ENCODE measurements at regions not wholly inside any gene's neighbourhood (a gene's known extent, or its start where the extent isn't known, plus 50 kb on each side); places are given as distances from the start of the nearest gene placed in this dataset.

GRCh38 chr2:156909983-156910382 lies 347.5 kb upstream of the GALNT5 start:
- intact Hi-C loops (cut with micrococcal nuclease), result no loop called here
- TF ChIP-seq CTCF (IDR thresholded peaks at IDR 0.05) (no peak), EZH2 (IDR thresholded peaks at IDR 0.05; ENCODE audit: borderline replicate concordance, insufficient read depth, low read depth, low read length, poor library complexity, severe bottlenecking) (no peak)
- H3K36me3 ChIP-seq (replicated peaks in 1 of 2; ENCODE audit: control extremely low read depth in 1 of 2, control insufficient read depth in 1 of 2, extremely low read depth in 1 of 2, insufficient read depth in 2 of 2, low read length in 1 of 2), result no peaks in the 10 kb centered on the region
- no peak overlapping the region for H2AFZ ChIP-seq (ENCODE audit: insufficient read depth, low read depth, low read length, poor library complexity, severe bottlenecking)
- no peaks in the 10 kb centered on the region for H3K27me3 Mint-ChIP-seq
- 90% methylated on average over 2 of the region's 5 CpGs for WGBS (ENCODE audit: insufficient coverage)
- H3K9me3 Mint-ChIP-seq (ENCODE audit: insufficient read depth), result no peaks in the 10 kb centered on the region
- DNase-seq, result no peak
- ChIA-PET CTCF (no interaction called here), POLR2A (no interaction called here)
- no peak overlapping the region for H3K27ac ChIP-seq (ENCODE audit: low read length in 2 of 2)
- ATAC-seq (ENCODE audit: low read depth), result no peak
- no peaks in the 10 kb centered on the region for H3K9me3 ChIP-seq (ENCODE audit: control extremely low read depth in 1 of 3, control insufficient read depth in 2 of 3, insufficient read depth in 1 of 3, low read length in 2 of 3)
- no peaks in the 10 kb centered on the region for H4K20me1 ChIP-seq (ENCODE audit: control insufficient read depth, insufficient read depth, low read length, poor library complexity, severe bottlenecking)
- no peaks in the 10 kb centered on the region for H3K4me1 Mint-ChIP-seq
- no peak overlapping the region for H3K27ac Mint-ChIP-seq
- H3K4me1 ChIP-seq (ENCODE audit: control insufficient read depth in 2 of 2, insufficient read depth in 2 of 2, low read length in 2 of 2), result no peaks in the 10 kb centered on the region
- no peaks in the 10 kb centered on the region for H3K27me3 ChIP-seq (replicated peaks in 1 of 4; ENCODE audit: control extremely low read depth in 1 of 4, control insufficient read depth in 3 of 4, insufficient read depth in 4 of 4, low read length in 3 of 4)
- H3K4me3 Mint-ChIP-seq, result no peak overlapping the region
- no peak overlapping the region for H3K9ac ChIP-seq (ENCODE audit: low read length)
- H3K4me3 ChIP-seq (ENCODE audit: control extremely low read depth in 1 of 5, extremely low read depth in 1 of 5, insufficient read depth in 1 of 5, low read depth in 2 of 5, low read length in 4 of 5), result no peak overlapping the region
- no peaks in the 10 kb centered on the region for H3K79me2 ChIP-seq (ENCODE audit: control insufficient read depth, insufficient read depth, low read length)
- H3K4me2 ChIP-seq (replicated peaks; ENCODE audit: low read depth, low read length, poor library complexity, severe bottlenecking), result no peak overlapping the region

GRCh38 chr2:156915332-156915731 lies 342.2 kb upstream of the GALNT5 start:
- H3K4me3 ChIP-seq (ENCODE audit: control extremely low read depth in 1 of 5, extremely low read depth in 1 of 5, insufficient read depth in 1 of 5, low read depth in 2 of 5, low read length in 4 of 5), result no peak overlapping the region
- no peak overlapping the region for H2AFZ ChIP-seq (ENCODE audit: insufficient read depth, low read depth, low read length, poor library complexity, severe bottlenecking)
- Mint-ChIP-seq H3K4me3 (no peak overlapping the region), H3K27me3 (no peaks in the 10 kb centered on the region), H3K4me1 (no peaks in the 10 kb centered on the region), H3K9me3 (ENCODE audit: insufficient read depth) (no peaks in the 10 kb centered on the region), H3K27ac (no peak overlapping the region)
- POLR2A ChIA-PET, result no interaction called here
- no peaks in the 10 kb centered on the region for H3K27me3 ChIP-seq (replicated peaks in 1 of 4; ENCODE audit: control extremely low read depth in 1 of 4, control insufficient read depth in 3 of 4, insufficient read depth in 4 of 4, low read length in 3 of 4)
- no peaks in the 10 kb centered on the region for H3K4me1 ChIP-seq (ENCODE audit: control insufficient read depth in 2 of 2, insufficient read depth in 2 of 2, low read length in 2 of 2)
- H3K9ac ChIP-seq (ENCODE audit: low read length), result no peak overlapping the region
- no peaks in the 10 kb centered on the region for H3K79me2 ChIP-seq (ENCODE audit: control insufficient read depth, insufficient read depth, low read length)
- intact Hi-C loops (cut with micrococcal nuclease), result no loop called here
- H4K20me1 ChIP-seq (ENCODE audit: control insufficient read depth, insufficient read depth, low read length, poor library complexity, severe bottlenecking), result no peaks in the 10 kb centered on the region
- no peak overlapping the region for H3K27ac ChIP-seq (ENCODE audit: low read length in 2 of 2)
- CTCF ChIA-PET, result no interaction called here
- no peaks in the 10 kb centered on the region for H3K36me3 ChIP-seq (replicated peaks in 1 of 2; ENCODE audit: control extremely low read depth in 1 of 2, control insufficient read depth in 1 of 2, extremely low read depth in 1 of 2, insufficient read depth in 2 of 2, low read length in 1 of 2)
- H3K9me3 ChIP-seq (ENCODE audit: control extremely low read depth in 1 of 3, control insufficient read depth in 2 of 3, insufficient read depth in 1 of 3, low read length in 2 of 3), result peaks cover 0 to 2% (median 0%) of the 10 kb centered on the region in 3 donors
- no peak for TF ChIP-seq CTCF (IDR thresholded peaks at IDR 0.05)
- no peak for TF ChIP-seq EZH2 (IDR thresholded peaks at IDR 0.05; ENCODE audit: borderline replicate concordance, insufficient read depth, low read depth, low read length, poor library complexity, severe bottlenecking)
- ATAC-seq (ENCODE audit: low read depth) (no peak), DNase-seq (no peak)
- no peak overlapping the region for H3K4me2 ChIP-seq (replicated peaks; ENCODE audit: low read depth, low read length, poor library complexity, severe bottlenecking)

Measured in B cell (primary cell).